ENCODE measurements at regions not wholly inside any gene's neighbourhood (a gene's known extent, or its start where the extent isn't known, plus 50 kb on each side); places are given as distances from the start of the nearest gene placed in this dataset. TPM values are rescaled to one million over a fixed set of nuclear protein-coding genes. Genes with fewer than 3 reads are reported as not detected.

DNA sequence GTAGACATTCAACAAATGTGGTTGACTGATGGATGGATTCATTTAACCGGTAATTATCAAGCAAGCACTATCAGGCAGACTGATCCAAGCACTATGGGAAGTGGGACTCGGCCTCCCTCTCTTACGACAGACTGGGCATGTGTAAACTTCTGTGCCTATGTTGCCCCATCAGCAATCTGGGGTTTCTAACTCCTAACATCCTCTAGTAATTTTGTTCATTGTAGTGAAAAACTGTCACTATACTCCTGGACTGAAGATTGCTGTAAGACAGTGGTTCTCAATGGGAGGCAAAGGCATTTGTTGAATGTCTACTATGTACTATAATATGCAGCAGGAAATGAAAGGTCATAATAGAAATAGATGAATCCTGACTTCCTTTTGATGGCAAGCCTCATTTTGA lies 51.2 kb upstream of the CREB1 start:
- DNase-seq, result no peak
- H3K9me3 ChIP-seq (replicated peaks), result no peaks in the 10 kb centered on the region
- H3K4me1 ChIP-seq, result peaks cover 52% of the 10 kb centered on the region
- intact Hi-C loops (cut with micrococcal nuclease), result no loop called here
- H3K27me3 ChIP-seq (ENCODE audit: low read depth), result no peaks in the 10 kb centered on the region
- no peak overlapping the region for H3K27ac ChIP-seq (replicated peaks)
- no peak for TF ChIP-seq CTCF (IDR thresholded peaks at IDR 0.05; ENCODE audit: borderline replicate concordance)
- no peaks in the 10 kb centered on the region for H3K36me3 ChIP-seq
- H3K4me3 ChIP-seq, result no peak overlapping the region

GRCh38 chr2:207479198-207479785 lies 50.5 kb upstream of the CREB1 start:
- no peaks in the 10 kb centered on the region for H3K36me3 ChIP-seq
- H3K4me1 ChIP-seq, result peaks cover 52% of the 10 kb centered on the region
- H3K27ac ChIP-seq (replicated peaks), result no peak overlapping the region
- no peaks in the 10 kb centered on the region for H3K9me3 ChIP-seq (replicated peaks)
- intact Hi-C loops (cut with micrococcal nuclease), result no loop called here
- TF ChIP-seq CTCF (IDR thresholded peaks at IDR 0.05; ENCODE audit: borderline replicate concordance), result no peak
- H3K27me3 ChIP-seq (ENCODE audit: low read depth), result no peaks in the 10 kb centered on the region
- H3K4me3 ChIP-seq, result no peak overlapping the region
- no peak for DNase-seq

Small RNAs in the stretch of these regions (microRNA-seq; reads per million reads assigned to microRNA genes)
- not detected for gene MIR1302-4
